Erythroblast (primary cell): ENCODE measurements at regions not wholly inside any gene's neighbourhood (a gene's known extent, or its start where the extent isn't known, plus 50 kb on each side); places are given as distances from the start of the nearest gene placed in this dataset.

Experiments used
- GATA1 ChIP-seq: IDR thresholded peaks from 2 replicates; pipeline ENCODE4 v1.6.1; 2011; ENCODE audit warnings: low read depth, mild to moderate bottlenecking, control low read depth, low read length, moderate library complexity
- POLR2A ChIP-seq: IDR thresholded peaks from 2 replicates; pipeline ENCODE4 v1.6.1; 2011; ENCODE audit warnings: mild to moderate bottlenecking, low read length

GRCh38 chr1:175801979-175802378 is 58.6 kb upstream of the TNR start:
- TF ChIP-seq POLR2A (no peak), GATA1 (no peak)
